GM20000 (cell line): ENCODE measurements at regions not wholly inside any gene's neighbourhood (a gene's known extent, or its start where the extent isn't known, plus 50 kb on each side); places are given as distances from the start of the nearest gene placed in this dataset.

Source experiments
- DNase-seq: peaks from one replicate; pipeline ENCODE4 v3.0.0; 2012; ENCODE audit warnings: low spot score
- CTCF ChIP-seq: IDR thresholded peaks from 2 replicates; pipeline ENCODE4 v1.5.1; 2012; ENCODE audit warnings: mild to moderate bottlenecking, control low read depth; ENCODE audit errors: extremely low read depth, missing control alignments

GRCh38 chr4:34010751-34011519 is 2233.4 kb downstream of the ARAP2 start:
- no peak for TF ChIP-seq CTCF
- no peak for DNase-seq

- TF ChIP-seq CTCF, result no peak
These were observed 2209.1 kb downstream of the ARAP2 start for GRCh38 chr4:34035225-34035624.

GRCh38 chr4:34037280-34037679 is 2207.0 kb downstream of the ARAP2 start:
- no peak for TF ChIP-seq CTCF

More at GRCh38 chr4:34035225-34035624, 2209.1 kb downstream of the ARAP2 start:
- DNase-seq, result no peak

GRCh38 chr4:34039766-34040165 is 2204.5 kb downstream of the ARAP2 start:
- no peak for DNase-seq
- TF ChIP-seq CTCF, result no peak

More at GRCh38 chr4:34037280-34037679, 2207.0 kb downstream of the ARAP2 start:
- no peak for DNase-seq

GRCh38 chr4:34043131-34043530 is 2201.2 kb downstream of the ARAP2 start:
- no peak for DNase-seq
- no peak for TF ChIP-seq CTCF

- DNase-seq, result no peak
- TF ChIP-seq CTCF, result no peak
These were observed 2197.7 kb downstream of the ARAP2 start for GRCh38 chr4:34046580-34046979.

GRCh38 chr4:34047363-34047762 is 2197.0 kb downstream of the ARAP2 start:
- TF ChIP-seq CTCF, result no peak
- no peak for DNase-seq
